Renal cortex interstitium (tissue), 11 donors: ENCODE measurements at regions not wholly inside any gene's neighbourhood (a gene's known extent, or its start where the extent isn't known, plus 50 kb on each side); places are given as distances from the start of the nearest gene placed in this dataset.
"Not testable (repeated sequence)": the region's sequence is repeated elsewhere in the genome, so short reads cannot be mapped to it uniquely, and the experiment has no call there.

Experiments used
- DNase-seq, 11 donors: peaks; one replicate each; pipeline ENCODE4 v3.0.0-alpha.2; 2013; ENCODE audit warnings: low read depth in 9 of 11, low spot score in 4 of 11; ENCODE audit errors: extremely low read depth in 1 of 11

DNA sequence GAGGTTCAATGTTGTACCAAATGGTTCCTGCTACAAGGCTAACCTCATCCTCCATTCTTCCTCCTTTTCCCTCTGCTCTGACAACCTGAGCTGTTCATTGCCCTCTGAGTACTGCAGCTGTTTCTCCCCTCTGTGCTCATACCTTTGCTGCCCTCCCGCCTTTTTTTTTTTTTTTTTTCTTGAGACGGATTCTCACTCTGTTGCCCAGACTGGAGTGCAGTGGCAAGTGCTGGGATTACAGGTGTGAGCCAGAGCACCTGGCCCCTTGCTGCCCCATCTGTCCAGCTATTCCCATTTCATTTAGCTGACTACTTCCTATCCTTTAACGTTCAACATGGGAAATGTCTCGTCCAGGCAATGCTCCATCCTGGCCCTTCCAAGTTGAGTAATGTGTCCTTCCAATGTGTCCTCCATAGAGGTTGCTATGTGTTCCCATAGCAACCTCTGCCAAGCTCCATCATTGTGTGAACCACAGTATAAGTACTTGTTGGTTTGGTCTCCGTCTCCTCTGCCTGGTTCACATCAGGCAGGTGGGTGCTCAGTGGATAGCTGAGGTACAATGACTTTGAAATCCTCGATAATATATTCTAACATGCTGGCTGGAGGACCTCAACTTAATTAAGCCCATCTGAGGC, 179.9 kb upstream of the ANKRD28 start:
- no peak for DNase-seq

DNA sequence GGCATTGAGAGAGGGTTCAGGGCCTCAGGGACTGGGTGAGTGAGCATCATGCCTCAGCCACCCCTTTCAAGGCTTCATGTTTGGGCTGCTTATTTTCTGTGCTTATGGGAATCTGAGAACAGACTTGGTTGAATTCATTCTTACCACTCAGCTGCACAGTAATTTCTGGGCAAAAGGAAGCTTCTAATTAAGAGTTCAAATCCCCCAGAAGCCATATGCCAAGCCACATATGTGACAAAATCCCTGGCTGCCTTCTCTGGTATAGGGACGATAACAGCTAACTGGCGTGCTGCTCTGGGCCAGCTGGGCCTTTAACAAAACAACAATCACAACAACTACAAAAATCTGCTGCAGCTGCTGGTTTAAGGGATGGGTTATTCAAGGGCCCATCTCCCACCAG, 181.0 kb upstream of the ANKRD28 start:
- DNase-seq, result no peak

GRCh38 chr3:15979495-15979894, 181.7 kb upstream of the ANKRD28 start:
- no peak for DNase-seq

- no peak for DNase-seq
Observed at GRCh38 chr3:15979900-15980299, 182.1 kb upstream of the ANKRD28 start.

GRCh38 chr3:15982243-15982642, 184.5 kb upstream of the ANKRD28 start:
- no peak for DNase-seq

GRCh38 chr3:15982667-15983196, 185.0 kb upstream of the ANKRD28 start:
- DNase-seq, result no peak

DNA sequence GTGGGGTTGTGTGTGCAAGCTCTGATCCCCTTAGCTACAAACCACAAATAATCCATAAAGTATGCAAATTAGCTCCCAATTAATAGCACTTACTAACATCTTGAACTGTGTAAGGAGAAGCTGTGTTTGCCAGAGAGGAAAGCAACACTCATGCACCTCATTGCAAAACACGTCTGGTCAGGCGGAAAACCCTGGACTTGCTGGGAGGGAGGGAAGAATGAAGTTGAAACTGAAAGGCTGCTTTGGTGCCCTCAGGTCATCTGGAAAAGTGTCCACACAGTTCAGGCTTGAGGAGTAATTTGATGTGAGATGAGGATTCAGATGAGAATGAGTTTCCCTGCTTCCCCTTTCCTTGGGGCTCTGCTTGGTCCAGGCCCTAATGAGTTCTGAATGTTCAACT, 185.5 kb upstream of the ANKRD28 start:
- DNase-seq, result no peak

DNA sequence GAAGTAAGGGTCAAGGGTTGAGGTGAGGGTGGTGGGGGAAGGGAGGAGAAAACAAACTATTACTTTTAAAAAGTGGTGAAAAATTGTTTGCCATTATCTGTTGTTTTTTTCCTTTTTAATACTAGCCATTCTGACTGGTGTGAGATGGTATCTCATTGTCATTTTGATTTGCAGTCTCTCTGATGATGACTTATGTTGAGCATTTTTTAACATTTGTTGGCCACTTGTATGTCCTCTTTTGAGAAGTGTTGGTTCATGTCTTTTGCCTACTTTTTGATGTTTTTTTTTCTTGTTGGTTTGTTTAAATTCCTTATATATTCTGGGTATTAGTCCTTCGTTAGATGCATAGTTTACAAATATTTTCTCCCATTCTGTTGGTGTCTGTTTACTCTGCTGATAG, 185.9 kb upstream of the ANKRD28 start:
- DNase-seq, result no peak

- no peak for DNase-seq
Observed at GRCh38 chr3:15989419-15989818, 185.1 kb upstream of the GALNT15 start.

- DNase-seq, result not testable (repeated sequence)
Observed at GRCh38 chr3:15993660-15994059, 180.8 kb upstream of the GALNT15 start.

DNA sequence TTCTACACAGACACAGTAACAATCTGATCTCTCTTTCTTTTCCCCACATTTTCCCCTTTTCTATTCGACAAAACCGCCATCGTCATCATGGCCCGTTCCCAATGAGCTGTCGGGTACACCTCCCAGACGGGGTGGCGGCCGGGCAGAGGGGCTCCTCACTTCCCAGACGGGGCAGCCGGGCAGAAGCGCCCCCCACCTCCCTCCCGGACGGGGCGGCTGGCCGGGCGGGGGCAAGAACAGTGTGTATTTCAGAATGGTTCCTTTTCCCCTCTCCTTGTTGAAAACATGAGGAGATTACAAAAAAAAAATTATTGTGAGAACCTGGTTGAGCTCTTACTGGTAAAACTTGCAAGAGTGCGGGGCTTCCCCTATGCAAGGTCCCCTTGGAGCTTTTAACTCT, 178.0 kb upstream of the GALNT15 start:
- DNase-seq, result not testable (repeated sequence)

GRCh38 chr3:15997274-15997943, 177.1 kb upstream of the GALNT15 start:
- no peak for DNase-seq

DNA sequence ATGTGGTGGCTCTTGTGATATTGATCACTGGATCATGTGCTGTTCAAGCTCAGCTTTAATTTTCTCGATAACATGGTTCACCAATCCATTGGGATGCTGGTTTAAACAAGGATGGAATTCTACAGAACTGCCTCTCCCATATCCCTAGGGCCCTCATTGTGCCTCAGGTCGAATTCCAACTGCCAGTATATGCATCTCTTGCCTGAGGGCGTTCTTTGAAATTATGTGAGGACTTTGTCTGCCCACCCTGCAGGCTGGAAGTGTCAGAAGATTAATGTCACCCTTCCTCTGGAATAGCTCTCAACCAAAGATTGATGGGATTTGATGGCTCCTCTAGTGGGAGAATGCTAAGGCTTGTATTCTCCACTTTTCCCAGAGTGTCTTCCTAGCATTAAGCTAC, 175.6 kb upstream of the GALNT15 start:
- no peak for DNase-seq

- DNase-seq, result no peak
Observed at GRCh38 chr3:16004812-16005211, 169.7 kb upstream of the GALNT15 start.

DNA sequence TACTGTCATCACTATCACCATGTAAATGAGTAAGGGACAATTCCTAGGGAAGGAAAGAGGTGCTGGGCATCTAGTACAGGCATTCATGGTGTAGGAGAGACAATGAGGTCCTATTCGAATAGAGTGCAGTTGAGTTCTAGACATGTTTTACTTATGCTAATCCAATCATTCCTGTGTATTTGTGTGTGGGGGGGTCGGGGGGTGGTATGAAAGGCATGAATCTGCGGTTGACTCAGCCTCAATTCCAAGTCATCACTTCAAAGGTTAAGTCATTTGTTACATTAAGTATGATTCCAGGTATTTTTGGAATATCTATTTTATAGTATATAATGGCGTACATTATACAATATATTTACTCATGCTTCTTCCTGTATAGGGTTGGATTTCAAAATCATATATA, 163.1 kb upstream of the GALNT15 start:
- DNase-seq, result no peak

DNA sequence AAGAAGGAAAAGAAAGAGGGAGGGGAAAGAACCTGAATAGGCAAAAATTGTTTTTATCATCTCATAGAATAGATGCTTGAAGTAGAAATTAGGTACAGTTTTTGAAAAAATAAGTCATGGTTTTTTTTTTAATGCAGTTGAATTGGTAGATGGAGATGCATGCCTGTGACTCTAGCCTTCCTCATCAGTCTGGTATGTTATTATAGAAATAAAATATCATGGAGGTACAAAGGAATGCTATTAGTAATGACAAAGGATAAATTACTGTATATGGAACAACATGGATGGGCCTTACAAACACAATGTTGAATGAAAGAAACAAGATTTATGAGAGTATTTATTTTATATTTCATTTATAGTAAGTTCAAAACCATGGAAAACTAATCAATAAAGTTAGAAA, 162.4 kb upstream of the GALNT15 start:
- no peak for DNase-seq

- no peak for DNase-seq
Observed at GRCh38 chr3:16013568-16013967, 160.9 kb upstream of the GALNT15 start.

GRCh38 chr3:16021801-16022200, 152.7 kb upstream of the GALNT15 start:
- not testable (repeated sequence) for DNase-seq

- DNase-seq, result not testable (repeated sequence)
Observed at GRCh38 chr3:16023881-16024280, 150.6 kb upstream of the GALNT15 start.

DNA sequence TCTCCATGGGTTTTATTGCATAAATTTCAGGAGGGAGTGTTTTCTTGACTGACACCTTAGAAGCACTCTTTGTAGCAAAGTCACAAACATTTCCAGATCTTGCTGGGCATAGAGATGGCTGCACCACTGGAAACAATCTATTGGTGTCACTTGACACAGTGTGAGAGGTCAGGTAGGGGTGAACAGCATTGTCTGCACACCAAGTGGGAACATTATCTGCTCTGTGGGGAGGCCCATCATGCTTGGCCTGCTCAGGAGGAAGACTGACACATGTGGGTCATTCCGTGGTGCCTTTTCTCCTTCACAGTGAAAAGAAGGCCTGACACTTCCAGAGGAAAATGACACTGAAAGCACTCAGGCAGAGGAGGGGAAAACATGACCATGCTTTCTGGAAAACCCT, 149.9 kb upstream of the GALNT15 start:
- no peak for DNase-seq

- no peak for DNase-seq
Observed at GRCh38 chr3:16026753-16027152, 147.7 kb upstream of the GALNT15 start.
